ENCODE measurements at regions not wholly inside any gene's neighbourhood (a gene's known extent, or its start where the extent isn't known, plus 50 kb on each side); places are given as distances from the start of the nearest gene placed in this dataset.

DNA sequence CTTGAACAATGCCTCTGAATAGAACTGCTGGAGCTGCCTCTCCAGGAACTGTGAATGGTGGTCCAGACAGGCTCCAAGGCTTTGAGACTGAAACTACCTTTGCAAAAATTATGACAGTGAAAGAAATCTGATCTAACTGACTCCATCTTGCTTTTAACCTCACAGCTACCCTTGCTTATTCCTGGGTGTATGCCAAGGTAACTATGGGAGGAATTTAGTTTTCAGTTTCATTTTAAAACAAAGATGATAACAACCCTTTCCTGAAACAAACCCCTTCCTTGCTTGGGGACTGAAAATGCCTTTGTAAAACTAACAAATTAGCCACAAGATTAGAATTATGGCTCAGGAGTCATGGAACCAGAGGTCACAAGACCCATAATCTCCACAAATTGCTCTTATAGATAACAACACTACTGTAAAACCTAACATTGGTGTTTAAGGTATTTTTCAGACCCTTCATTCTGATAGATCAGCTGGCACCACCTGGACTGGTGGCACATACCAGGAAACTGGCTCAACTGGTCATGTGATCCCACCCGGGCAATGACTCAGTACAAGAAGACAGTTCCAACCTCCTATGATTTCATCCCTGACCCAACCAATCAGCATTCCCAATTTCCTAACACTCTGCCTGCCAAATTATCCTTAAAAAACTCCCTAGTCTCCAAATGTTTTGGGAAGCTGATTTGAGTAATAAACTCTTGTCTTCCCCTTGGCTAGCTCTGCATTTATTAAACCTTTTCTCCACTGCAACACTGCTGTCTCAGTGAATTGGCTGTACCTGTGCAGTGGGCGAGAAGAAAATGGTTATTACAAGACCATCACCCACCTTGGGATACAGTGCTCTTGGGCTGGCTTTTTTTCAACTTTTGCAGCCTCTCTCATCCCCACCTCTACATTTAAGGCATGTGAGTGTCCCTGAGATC is 608.1 kb downstream of the TYW1 start:
- no peak for TF ChIP-seq POLR2A (IDR thresholded peaks at IDR 0.05)
- TF ChIP-seq, protein P1, sequence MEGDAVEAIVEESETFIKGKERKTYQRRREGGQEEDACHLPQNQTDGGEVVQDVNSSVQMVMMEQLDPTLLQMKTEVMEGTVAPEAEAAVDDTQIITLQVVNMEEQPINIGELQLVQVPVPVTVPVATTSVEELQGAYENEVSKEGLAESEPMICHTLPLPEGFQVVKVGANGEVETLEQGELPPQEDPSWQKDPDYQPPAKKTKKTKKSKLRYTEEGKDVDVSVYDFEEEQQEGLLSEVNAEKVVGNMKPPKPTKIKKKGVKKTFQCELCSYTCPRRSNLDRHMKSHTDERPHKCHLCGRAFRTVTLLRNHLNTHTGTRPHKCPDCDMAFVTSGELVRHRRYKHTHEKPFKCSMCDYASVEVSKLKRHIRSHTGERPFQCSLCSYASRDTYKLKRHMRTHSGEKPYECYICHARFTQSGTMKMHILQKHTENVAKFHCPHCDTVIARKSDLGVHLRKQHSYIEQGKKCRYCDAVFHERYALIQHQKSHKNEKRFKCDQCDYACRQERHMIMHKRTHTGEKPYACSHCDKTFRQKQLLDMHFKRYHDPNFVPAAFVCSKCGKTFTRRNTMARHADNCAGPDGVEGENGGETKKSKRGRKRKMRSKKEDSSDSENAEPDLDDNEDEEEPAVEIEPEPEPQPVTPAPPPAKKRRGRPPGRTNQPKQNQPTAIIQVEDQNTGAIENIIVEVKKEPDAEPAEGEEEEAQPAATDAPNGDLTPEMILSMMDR (IDR thresholded peaks at IDR 0.05), result no peak
